Endothelial cell of umbilical vein (primary cell): ENCODE measurements at regions not wholly inside any gene's neighbourhood (a gene's known extent, or its start where the extent isn't known, plus 50 kb on each side); places are given as distances from the start of the nearest gene placed in this dataset.

Experiments
- EZH2 ChIP-seq: IDR thresholded peaks from 2 replicates; pipeline ENCODE4 v1.6.1; 2012; ENCODE audit warnings: borderline replicate concordance, low read depth, mild to moderate bottlenecking, moderate library complexity, low read length, inconsistent platforms; ENCODE audit not compliant: severe bottlenecking
- MAX ChIP-seq: IDR thresholded peaks from 2 replicates; pipeline ENCODE4 v1.6.1; 2011; ENCODE audit not compliant: insufficient read depth, insufficient read length
- POLR2A ChIP-seq: IDR thresholded peaks from 2 replicates; pipeline ENCODE4 v1.6.1; 2012; ENCODE audit warnings: low read depth, mild to moderate bottlenecking, control low read depth, low read length
- TF ChIP-seq, protein P1 (sequence below), 2 donors: IDR thresholded peaks; 1 replicate in 1 of 2; 2 replicates in 1 of 2; pipeline ENCODE4 v1.5.1; 2011; ENCODE audit warnings: low read length in 2 of 2, mild to moderate bottlenecking in 2 of 2, moderate library complexity in 2 of 2, control low read depth in 1 of 2, inconsistent platforms in 1 of 2, low read depth in 1 of 2; ENCODE audit not compliant: insufficient read depth in 1 of 2; ENCODE audit errors: extremely low read depth in 1 of 2

DNA sequence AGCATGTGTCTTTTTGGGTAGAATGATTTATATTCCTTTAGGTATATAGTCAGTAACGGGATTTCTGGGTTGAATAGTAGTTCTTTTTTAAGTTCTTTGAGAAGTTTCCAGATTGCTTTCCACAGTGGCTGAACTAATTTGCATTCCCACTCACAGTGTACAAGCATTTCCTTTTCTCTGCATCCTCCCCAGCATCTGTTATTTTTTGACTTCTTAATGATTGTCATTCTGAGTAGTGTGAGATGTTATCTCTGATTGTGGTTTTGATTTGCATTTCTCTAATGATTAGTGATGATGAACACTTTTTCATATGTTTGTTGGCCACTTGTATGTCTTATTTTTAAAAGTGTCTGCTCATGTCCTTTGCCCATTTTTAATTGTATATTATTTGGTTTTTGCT is 337.6 kb downstream of the EFHB start:
- TF ChIP-seq, protein P1, sequence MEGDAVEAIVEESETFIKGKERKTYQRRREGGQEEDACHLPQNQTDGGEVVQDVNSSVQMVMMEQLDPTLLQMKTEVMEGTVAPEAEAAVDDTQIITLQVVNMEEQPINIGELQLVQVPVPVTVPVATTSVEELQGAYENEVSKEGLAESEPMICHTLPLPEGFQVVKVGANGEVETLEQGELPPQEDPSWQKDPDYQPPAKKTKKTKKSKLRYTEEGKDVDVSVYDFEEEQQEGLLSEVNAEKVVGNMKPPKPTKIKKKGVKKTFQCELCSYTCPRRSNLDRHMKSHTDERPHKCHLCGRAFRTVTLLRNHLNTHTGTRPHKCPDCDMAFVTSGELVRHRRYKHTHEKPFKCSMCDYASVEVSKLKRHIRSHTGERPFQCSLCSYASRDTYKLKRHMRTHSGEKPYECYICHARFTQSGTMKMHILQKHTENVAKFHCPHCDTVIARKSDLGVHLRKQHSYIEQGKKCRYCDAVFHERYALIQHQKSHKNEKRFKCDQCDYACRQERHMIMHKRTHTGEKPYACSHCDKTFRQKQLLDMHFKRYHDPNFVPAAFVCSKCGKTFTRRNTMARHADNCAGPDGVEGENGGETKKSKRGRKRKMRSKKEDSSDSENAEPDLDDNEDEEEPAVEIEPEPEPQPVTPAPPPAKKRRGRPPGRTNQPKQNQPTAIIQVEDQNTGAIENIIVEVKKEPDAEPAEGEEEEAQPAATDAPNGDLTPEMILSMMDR (IDR thresholded peaks at IDR 0.05; ENCODE audit: extremely low read depth in 1 of 2, insufficient read depth in 1 of 2, low read depth in 1 of 2, low read length in 2 of 2), result no peak
- TF ChIP-seq MAX (no peak), EZH2 (no peak), POLR2A (no peak)
